Activated CD4-positive, alpha-beta T cell treated with anti-CD3 and anti-CD28 coated beads, Interleukin-2, amount 10 ng/mL, durations not matched to agents 7 days and 5 days (primary cell): ENCODE measurements at regions not wholly inside any gene's neighbourhood (a gene's known extent, or its start where the extent isn't known, plus 50 kb on each side); places are given as distances from the start of the nearest gene placed in this dataset.
"Not testable (repeated sequence)": the region's sequence is repeated elsewhere in the genome, so short reads cannot be mapped to it uniquely, and the experiment has no call there.

Source experiments
- CTCF ChIA-PET: fragments of 350-600 bp; sonication (Branson Sonifier 250); formaldehyde crosslinking; loops from one replicate; lab custom pipeline; 2021; ENCODE audit warnings: antibody characterized with exemption; lab: Charles Lee
- POLR2A ChIA-PET: fragments of 350-600 bp; sonication (Branson Sonifier 250); formaldehyde crosslinking; loops from one replicate; lab custom pipeline; 2021; ENCODE audit warnings: antibody characterized with exemption; lab: Charles Lee
- DNase-seq: peaks from one replicate; pipeline ENCODE4 v3.0.0-alpha.2; 2020
- H3K27ac Mint-ChIP-seq: one replicate; pipeline ENCODE4 v1.8.0; 2021; ENCODE audit warnings: mild to moderate bottlenecking, moderate library complexity, mixed read lengths
- H3K27me3 Mint-ChIP-seq: one replicate; pipeline ENCODE4 v1.8.0; 2021; ENCODE audit warnings: mixed read lengths
- H3K36me3 Mint-ChIP-seq: one replicate; pipeline ENCODE4 v1.8.0; 2021; ENCODE audit warnings: low read depth, mixed read lengths
- H3K4me1 Mint-ChIP-seq: one replicate; pipeline ENCODE4 v1.8.0; 2021; ENCODE audit warnings: mixed read lengths
- H3K4me3 Mint-ChIP-seq: one replicate; pipeline ENCODE4 v1.8.0; 2021; ENCODE audit warnings: mild to moderate bottlenecking, moderate library complexity, mixed read lengths
- H3K9me3 Mint-ChIP-seq: one replicate; pipeline ENCODE4 v1.8.0; 2021; ENCODE audit warnings: mixed read lengths

- no peak for DNase-seq
- CTCF ChIA-PET = no interaction called here
- Mint-ChIP-seq H3K4me1 (no peaks in the 10 kb centered on the region), H3K36me3 (no peaks in the 10 kb centered on the region), H3K4me3 (no peak overlapping the region), H3K27ac (no peak overlapping the region), H3K27me3 (no peaks in the 10 kb centered on the region), H3K9me3 (no peaks in the 10 kb centered on the region)
- POLR2A ChIA-PET = no interaction called here
These were observed 758.4 kb upstream of the SEMA6A start for GRCh38 chr5:117333011-117333410.

GRCh38 chr5:117332341-117332740, 757.7 kb upstream of the SEMA6A start:
- no peak for DNase-seq
- ChIA-PET POLR2A (no interaction called here), CTCF (no interaction called here)
- no peak overlapping the region for H3K4me3 Mint-ChIP-seq
- no peak overlapping the region for H3K27ac Mint-ChIP-seq
- no peaks in the 10 kb centered on the region for H3K27me3 Mint-ChIP-seq
- no peaks in the 10 kb centered on the region for H3K36me3 Mint-ChIP-seq
- H3K4me1 Mint-ChIP-seq = no peaks in the 10 kb centered on the region
- no peaks in the 10 kb centered on the region for H3K9me3 Mint-ChIP-seq

GRCh38 chr5:117327511-117327910, 752.9 kb upstream of the SEMA6A start:
- no peak for DNase-seq
- H3K4me1 Mint-ChIP-seq = no peaks in the 10 kb centered on the region
- ChIA-PET CTCF (no interaction called here), POLR2A (no interaction called here)
- H3K36me3 Mint-ChIP-seq = no peaks in the 10 kb centered on the region
- no peaks in the 10 kb centered on the region for H3K9me3 Mint-ChIP-seq
- no peaks in the 10 kb centered on the region for H3K27me3 Mint-ChIP-seq
- H3K4me3 Mint-ChIP-seq = no peak overlapping the region
- H3K27ac Mint-ChIP-seq = no peak overlapping the region

DNA sequence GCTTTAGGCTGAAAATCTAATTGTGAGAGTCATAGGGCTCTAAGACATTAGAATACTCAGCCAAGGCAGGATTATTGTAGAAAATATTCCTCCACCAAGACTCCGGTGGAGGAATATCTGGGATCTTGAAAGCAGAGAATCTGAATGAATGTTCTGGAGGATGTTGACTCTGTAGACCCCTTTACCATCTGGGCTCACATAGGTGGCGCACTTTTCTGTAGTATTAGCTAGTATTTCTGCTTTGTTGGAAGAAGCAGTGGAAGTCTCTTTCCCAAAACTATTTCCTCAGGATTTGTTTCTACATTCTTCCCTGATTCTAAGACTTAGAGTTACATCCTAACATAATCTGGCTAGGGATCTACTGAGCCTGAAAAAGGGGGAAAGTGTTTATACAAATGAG, 752.4 kb upstream of the SEMA6A start:
- H3K27me3 Mint-ChIP-seq = no peaks in the 10 kb centered on the region
- H3K36me3 Mint-ChIP-seq = no peaks in the 10 kb centered on the region
- H3K4me1 Mint-ChIP-seq = no peaks in the 10 kb centered on the region
- no peaks in the 10 kb centered on the region for H3K9me3 Mint-ChIP-seq
- DNase-seq = no peak
- CTCF ChIA-PET = no interaction called here
- H3K27ac Mint-ChIP-seq = no peak overlapping the region
- no peak overlapping the region for H3K4me3 Mint-ChIP-seq
- POLR2A ChIA-PET = no interaction called here

DNA sequence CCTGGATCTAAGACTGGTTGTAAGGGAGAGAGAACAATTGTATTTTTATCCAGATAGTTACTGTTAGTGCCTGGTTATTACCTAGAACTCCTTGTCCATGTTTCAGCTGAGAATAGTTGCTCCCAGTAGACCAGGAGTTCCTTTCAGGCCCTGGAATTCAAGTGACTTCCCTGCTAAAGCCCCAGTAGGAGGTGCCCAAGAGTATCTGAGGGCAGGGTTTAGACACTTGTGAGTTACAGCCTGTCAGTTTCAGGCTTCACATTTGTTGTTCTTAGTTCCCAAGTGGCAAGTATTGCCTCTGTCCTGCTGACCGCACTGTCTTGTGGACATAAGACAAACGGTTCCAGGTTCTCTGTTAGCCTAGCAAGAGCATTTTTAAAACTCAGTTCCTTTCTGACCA, 743.9 kb upstream of the SEMA6A start:
- no peak overlapping the region for H3K4me3 Mint-ChIP-seq
- H3K27me3 Mint-ChIP-seq = no peaks in the 10 kb centered on the region
- H3K4me1 Mint-ChIP-seq = no peaks in the 10 kb centered on the region
- H3K27ac Mint-ChIP-seq = no peak overlapping the region
- no peak for DNase-seq
- H3K9me3 Mint-ChIP-seq = no peaks in the 10 kb centered on the region
- ChIA-PET POLR2A (no interaction called here), CTCF (no interaction called here)
- H3K36me3 Mint-ChIP-seq = no peaks in the 10 kb centered on the region

DNA sequence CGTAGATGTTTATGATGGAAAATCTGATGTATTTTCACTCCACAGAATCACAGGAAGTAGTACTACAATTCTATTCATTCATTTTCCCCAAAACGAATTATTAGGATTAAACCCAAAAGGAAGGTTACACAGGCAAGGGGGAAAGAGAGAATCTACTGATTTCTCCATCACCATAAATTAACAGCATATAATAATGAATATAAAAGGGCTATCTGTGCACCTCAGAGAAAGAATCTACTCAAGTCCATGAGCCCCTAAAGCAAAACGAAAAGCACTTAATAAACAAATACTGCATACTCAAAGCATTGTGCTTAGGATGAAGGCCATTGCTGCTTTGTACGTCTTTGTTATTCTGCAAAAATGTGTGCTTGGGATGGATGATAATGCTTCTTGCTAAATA, 740.5 kb upstream of the SEMA6A start:
- Mint-ChIP-seq H3K4me3 (no peak overlapping the region), H3K9me3 (no peaks in the 10 kb centered on the region), H3K27me3 (no peaks in the 10 kb centered on the region), H3K27ac (no peak overlapping the region), H3K36me3 (no peaks in the 10 kb centered on the region), H3K4me1 (no peaks in the 10 kb centered on the region)
- DNase-seq = no peak
- CTCF ChIA-PET = no interaction called here
- POLR2A ChIA-PET = no interaction called here

DNA sequence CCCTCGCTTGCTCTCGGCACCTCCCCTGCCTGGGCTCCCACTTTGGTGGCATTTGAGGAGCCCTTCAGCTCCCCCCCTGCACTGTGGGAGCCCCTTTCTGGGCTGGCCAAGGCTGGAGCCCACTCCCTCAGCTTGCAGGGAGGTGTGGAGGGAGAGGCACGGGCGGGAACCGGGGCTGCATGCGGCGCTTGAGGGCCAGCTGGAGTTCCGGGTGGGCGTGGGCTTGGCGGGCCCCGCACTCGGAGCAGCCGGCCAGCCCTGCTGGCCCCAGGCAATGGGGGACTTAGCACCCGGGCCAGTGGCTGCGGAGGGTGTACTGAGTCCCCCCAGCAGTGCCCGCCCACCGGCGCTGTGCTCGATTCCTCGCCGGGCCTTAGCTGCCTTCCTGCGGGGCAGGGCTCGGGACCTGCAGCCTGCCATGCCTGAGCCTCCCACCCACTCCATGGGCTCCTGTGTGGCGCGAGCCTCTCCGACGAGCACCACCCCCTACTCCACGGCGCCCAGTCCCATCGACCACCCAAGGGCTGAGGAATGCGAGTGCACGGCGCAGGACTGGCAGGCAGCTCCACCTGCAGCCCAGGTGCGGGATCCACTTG, 730.0 kb upstream of the SEMA6A start:
- H3K27ac Mint-ChIP-seq, CTCF ChIA-PET, POLR2A ChIA-PET, H3K36me3 Mint-ChIP-seq, DNase-seq, H3K9me3 Mint-ChIP-seq, H3K4me1 Mint-ChIP-seq, H3K27me3 Mint-ChIP-seq, H3K4me3 Mint-ChIP-seq: not testable (repeated sequence)

DNA sequence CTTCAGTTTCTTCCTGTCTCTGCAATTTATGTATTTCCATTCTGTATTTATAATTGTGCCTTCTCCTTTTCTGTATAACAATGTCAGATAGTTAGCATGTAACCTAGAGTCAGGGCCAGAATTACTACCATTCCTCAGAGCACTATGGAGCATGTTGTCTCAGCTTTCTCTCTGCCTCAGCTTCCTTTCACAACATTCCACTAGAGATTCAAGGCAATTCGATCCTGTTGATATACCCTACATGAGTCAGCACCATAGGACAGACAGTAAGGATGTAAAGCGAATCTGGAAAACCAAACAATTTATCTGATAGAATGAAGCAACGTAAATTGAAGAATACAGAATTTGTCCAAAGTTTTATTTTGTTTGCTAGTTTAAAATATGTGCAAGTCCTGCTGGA, 728.3 kb upstream of the SEMA6A start:
- POLR2A ChIA-PET = no interaction called here
- H3K27ac Mint-ChIP-seq = no peak overlapping the region
- H3K27me3 Mint-ChIP-seq = no peaks in the 10 kb centered on the region
- no peak for DNase-seq
- no peaks in the 10 kb centered on the region for H3K9me3 Mint-ChIP-seq
- CTCF ChIA-PET = no interaction called here
- no peak overlapping the region for H3K4me3 Mint-ChIP-seq
- no peaks in the 10 kb centered on the region for H3K4me1 Mint-ChIP-seq
- no peaks in the 10 kb centered on the region for H3K36me3 Mint-ChIP-seq

DNA sequence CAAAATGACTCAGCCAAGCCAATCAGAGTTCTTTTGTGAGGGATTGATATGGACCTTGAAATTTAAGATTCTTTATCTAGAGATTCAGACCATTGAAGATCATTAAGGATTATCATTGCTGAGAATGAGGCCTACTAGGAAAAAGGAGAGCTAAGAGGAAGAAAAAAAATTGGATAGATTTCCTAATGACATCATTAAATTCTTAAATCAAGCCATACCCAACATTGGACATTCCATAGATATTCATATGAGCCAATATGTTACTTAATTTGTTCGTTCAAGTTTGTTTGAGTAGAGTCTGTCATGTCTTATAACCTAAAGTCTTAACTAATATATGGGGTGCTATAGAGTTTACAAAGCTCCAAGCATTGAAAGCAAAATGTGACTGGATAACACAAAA, 727.9 kb upstream of the SEMA6A start:
- CTCF ChIA-PET = no interaction called here
- H3K9me3 Mint-ChIP-seq = no peaks in the 10 kb centered on the region

DNA sequence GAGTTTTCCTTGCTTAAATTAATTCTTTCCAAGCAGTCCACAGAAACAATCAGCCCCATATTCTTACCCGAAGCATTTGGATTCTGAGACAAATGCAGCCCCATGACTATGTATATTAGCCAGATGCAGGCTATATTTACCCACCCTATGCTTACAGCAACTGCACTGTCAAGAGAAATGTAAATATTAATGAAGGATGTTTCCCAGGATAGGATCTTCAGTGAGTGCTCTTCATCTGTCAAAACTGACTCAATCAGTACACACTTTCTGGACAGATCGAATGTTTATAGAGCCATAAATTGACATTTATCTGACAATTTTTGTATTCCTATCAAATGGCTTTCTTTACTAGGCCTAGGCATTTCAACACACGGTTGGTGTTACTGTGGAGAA, 725.3 kb upstream of the SEMA6A start:
- Mint-ChIP-seq H3K9me3 (peaks cover 6% of the 10 kb centered on the region), H3K36me3 (no peaks in the 10 kb centered on the region), H3K4me1 (no peaks in the 10 kb centered on the region), H3K4me3 (no peak overlapping the region), H3K27ac (no peak overlapping the region), H3K27me3 (no peaks in the 10 kb centered on the region)
- no peak for DNase-seq
- POLR2A ChIA-PET = no interaction called here
- CTCF ChIA-PET = no interaction called here

More for the DNA sequence above, 727.9 kb upstream of the SEMA6A start:
- no peak for DNase-seq
- POLR2A ChIA-PET = no interaction called here
- no peaks in the 10 kb centered on the region for H3K36me3 Mint-ChIP-seq
- H3K27me3 Mint-ChIP-seq = no peaks in the 10 kb centered on the region
- H3K4me3 Mint-ChIP-seq = no peak overlapping the region
- no peaks in the 10 kb centered on the region for H3K4me1 Mint-ChIP-seq
- H3K27ac Mint-ChIP-seq = no peak overlapping the region

- H3K27me3 Mint-ChIP-seq = no peaks in the 10 kb centered on the region
- no peak overlapping the region for H3K27ac Mint-ChIP-seq
- DNase-seq = no peak
- peaks cover 6% of the 10 kb centered on the region for H3K9me3 Mint-ChIP-seq
- no peak overlapping the region for H3K4me3 Mint-ChIP-seq
- H3K4me1 Mint-ChIP-seq = no peaks in the 10 kb centered on the region
- CTCF ChIA-PET = no interaction called here
- no peaks in the 10 kb centered on the region for H3K36me3 Mint-ChIP-seq
- POLR2A ChIA-PET = no interaction called here
These were observed 724.8 kb upstream of the SEMA6A start for GRCh38 chr5:117299224-117299935.

DNA sequence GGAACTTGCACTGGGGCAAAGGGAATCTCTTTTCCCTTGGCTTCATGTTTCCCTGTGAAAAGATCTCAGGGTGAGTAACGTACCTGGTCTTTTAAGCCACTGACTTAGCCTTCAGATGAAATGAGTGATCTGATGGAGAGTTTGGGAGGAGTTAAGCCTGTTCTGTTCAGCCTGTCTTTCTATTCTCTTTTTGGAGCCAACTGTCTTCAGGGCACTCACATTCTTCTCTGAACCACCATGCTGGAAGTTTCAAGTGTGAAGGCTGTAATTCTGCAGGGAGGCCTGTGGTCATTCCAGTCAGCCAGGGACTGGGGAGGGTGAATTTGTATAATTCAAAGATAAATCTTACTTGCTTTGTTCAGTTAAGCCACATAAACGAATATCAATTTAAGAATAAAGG, 722.2 kb upstream of the SEMA6A start:
- CTCF ChIA-PET = no interaction called here
- Mint-ChIP-seq H3K4me3 (no peak overlapping the region), H3K27ac (no peak overlapping the region), H3K36me3 (no peaks in the 10 kb centered on the region), H3K9me3 (peaks cover 6% of the 10 kb centered on the region), H3K27me3 (no peaks in the 10 kb centered on the region), H3K4me1 (no peaks in the 10 kb centered on the region)
- POLR2A ChIA-PET = no interaction called here
- no peak for DNase-seq

GRCh38 chr5:117295941-117296340, 721.3 kb upstream of the SEMA6A start:
- POLR2A ChIA-PET = no interaction called here
- H3K4me3 Mint-ChIP-seq = no peak overlapping the region
- H3K27ac Mint-ChIP-seq = no peak overlapping the region
- CTCF ChIA-PET = no interaction called here
- H3K4me1 Mint-ChIP-seq = no peaks in the 10 kb centered on the region
- DNase-seq = no peak
- no peaks in the 10 kb centered on the region for H3K36me3 Mint-ChIP-seq
- H3K27me3 Mint-ChIP-seq = no peaks in the 10 kb centered on the region
- peaks cover 6% of the 10 kb centered on the region for H3K9me3 Mint-ChIP-seq

DNA sequence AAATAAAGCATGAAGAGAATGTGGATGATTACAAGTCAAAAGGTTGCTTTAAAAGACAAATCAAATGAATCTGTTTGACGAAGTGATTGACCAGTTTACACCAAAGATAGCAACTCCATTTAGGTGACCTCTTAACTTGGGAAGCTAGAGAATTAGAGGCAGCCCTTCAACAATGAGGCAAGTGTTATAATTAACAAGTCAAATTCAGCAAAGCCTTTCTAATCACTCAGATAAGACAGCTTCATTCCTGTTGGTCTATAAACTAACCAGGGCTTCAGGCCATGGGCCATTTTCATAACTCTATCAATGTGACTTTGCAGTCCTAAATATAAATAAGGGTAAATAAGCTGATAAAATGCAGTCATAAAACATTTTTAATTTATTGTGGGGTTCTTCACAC, 712.2 kb upstream of the SEMA6A start:
- CTCF ChIA-PET = no interaction called here
- no peaks in the 10 kb centered on the region for H3K4me1 Mint-ChIP-seq
- H3K27me3 Mint-ChIP-seq = no peaks in the 10 kb centered on the region
- H3K9me3 Mint-ChIP-seq = peaks cover 2% of the 10 kb centered on the region
- H3K36me3 Mint-ChIP-seq = no peaks in the 10 kb centered on the region
- POLR2A ChIA-PET = no interaction called here
- H3K27ac Mint-ChIP-seq = no peak overlapping the region
- DNase-seq = no peak
- no peak overlapping the region for H3K4me3 Mint-ChIP-seq
